Body of pancreas (tissue), 4 donors: ENCODE measurements at regions not wholly inside any gene's neighbourhood (a gene's known extent, or its start where the extent isn't known, plus 50 kb on each side); places are given as distances from the start of the nearest gene placed in this dataset.

Source experiments
- POLR2A ChIP-seq, 3 donors: fragments of 450-650 bp; IDR thresholded peaks; one replicate each; pipeline ENCODE4 v1.6.1; 2016; ENCODE audit warnings: antibody characterized with exemption in 3 of 3, mild to moderate bottlenecking in 2 of 3
- TF ChIP-seq, protein P1 (sequence below), 7 experiments: fragments of 450-650 bp in 4 of 7; fragments of 200-600 bp in 3 of 7; sonication (generic) in 3 of 7; IDR thresholded peaks; one replicate each; pipeline ENCODE4 v1.5.1; 2016 to 2019; ENCODE audit warnings: antibody characterized with exemption in 7 of 7

DNA sequence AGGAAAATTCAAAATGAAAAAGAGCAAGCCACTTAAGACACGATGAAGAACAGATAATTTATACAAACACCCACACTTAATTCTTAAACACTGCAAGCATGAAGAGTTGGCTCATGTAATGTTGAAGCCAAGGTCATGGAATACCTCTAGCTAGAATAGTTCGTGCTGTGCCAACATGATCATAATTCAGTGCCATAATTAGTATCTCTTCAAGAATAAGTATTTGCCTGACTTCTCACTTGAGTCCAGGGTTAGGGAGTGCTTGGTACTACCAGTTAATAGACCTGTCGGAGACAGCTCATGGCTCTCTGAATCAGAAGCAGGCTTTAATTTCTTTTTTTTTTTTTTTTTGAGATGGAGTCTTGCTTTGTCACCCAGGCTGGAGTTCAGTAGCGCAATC, 206.3 kb downstream of the UNC5CL start:
- TF ChIP-seq, protein P1, sequence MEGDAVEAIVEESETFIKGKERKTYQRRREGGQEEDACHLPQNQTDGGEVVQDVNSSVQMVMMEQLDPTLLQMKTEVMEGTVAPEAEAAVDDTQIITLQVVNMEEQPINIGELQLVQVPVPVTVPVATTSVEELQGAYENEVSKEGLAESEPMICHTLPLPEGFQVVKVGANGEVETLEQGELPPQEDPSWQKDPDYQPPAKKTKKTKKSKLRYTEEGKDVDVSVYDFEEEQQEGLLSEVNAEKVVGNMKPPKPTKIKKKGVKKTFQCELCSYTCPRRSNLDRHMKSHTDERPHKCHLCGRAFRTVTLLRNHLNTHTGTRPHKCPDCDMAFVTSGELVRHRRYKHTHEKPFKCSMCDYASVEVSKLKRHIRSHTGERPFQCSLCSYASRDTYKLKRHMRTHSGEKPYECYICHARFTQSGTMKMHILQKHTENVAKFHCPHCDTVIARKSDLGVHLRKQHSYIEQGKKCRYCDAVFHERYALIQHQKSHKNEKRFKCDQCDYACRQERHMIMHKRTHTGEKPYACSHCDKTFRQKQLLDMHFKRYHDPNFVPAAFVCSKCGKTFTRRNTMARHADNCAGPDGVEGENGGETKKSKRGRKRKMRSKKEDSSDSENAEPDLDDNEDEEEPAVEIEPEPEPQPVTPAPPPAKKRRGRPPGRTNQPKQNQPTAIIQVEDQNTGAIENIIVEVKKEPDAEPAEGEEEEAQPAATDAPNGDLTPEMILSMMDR (IDR thresholded peaks at IDR 0.05): no peak
- TF ChIP-seq POLR2A (IDR thresholded peaks at IDR 0.05): no peak
